SK-N-SH (cell line): ENCODE measurements at regions not wholly inside any gene's neighbourhood (a gene's known extent, or its start where the extent isn't known, plus 50 kb on each side); places are given as distances from the start of the nearest gene placed in this dataset.

Source experiments
- CTCF ChIA-PET: fragments of 300-600, 350-600 bp; formaldehyde crosslinking; extraction: SDS; loops from one replicate; lab custom pipeline; 2021; lab: Yijun Ruan, JAX
- POLR2A ChIA-PET: fragments of 350-600 bp; sonication (Branson Sonifier 250); formaldehyde crosslinking; extraction: SDS; loops from one replicate; lab custom pipeline; 2020; ENCODE audit warnings: antibody characterized with exemption, inconsistent platforms; lab: Yijun Ruan, JAX
- DNase-seq: peaks from one replicate; pipeline ENCODE4 v3.0.0; 2012
- H2AFZ ChIP-seq: fragments of 200-600 bp; sonication (generic); 2 replicates; pipeline ENCODE4 v1.8.1; 2016; ENCODE audit warnings: antibody characterized with exemption, mild to moderate bottlenecking, low read depth
- H3F3A ChIP-seq: fragments of 200-600 bp; sonication (generic); replicated peaks from 2 replicates; pipeline ENCODE3; 2016; ENCODE audit warnings: antibody characterized with exemption, mild to moderate bottlenecking; ENCODE audit not compliant: insufficient read depth
- H3K27ac ChIP-seq, 2 experiments: fragments of 200-500 bp in 1 of 2; fragments of 200-600 bp in 1 of 2; sonication (Bioruptor generic) in 1 of 2; sonication (generic), shearing (Covaris generic) in 1 of 2; 2 replicates each; pipeline versions ENCODE4 v1.5.1 to v1.6.1; 2014 to 2016; ENCODE audit warnings: low read depth in 2 of 2, inconsistent platforms in 1 of 2, low read length in 1 of 2, mild to moderate bottlenecking in 1 of 2, mixed read lengths in 1 of 2
- H3K27me3 ChIP-seq: fragments of 200-600 bp; sonication (generic), shearing (Covaris generic); 2 replicates; pipeline ENCODE4 v1.6.1; 2016; ENCODE audit warnings: mixed run types; ENCODE audit not compliant: insufficient read depth
- H3K36me3 ChIP-seq, 2 experiments: fragments of 200-500 bp in 1 of 2; fragments of 200-600 bp in 1 of 2; sonication (Bioruptor generic) in 1 of 2; sonication (generic) in 1 of 2; replicated peaks in 1 of 2; 2 replicates each; pipeline versions ENCODE3 to v1.5.1; 2014 to 2016; ENCODE audit warnings: low read length in 1 of 2, mild to moderate bottlenecking in 1 of 2; ENCODE audit not compliant: insufficient read depth in 2 of 2, control insufficient read depth in 1 of 2
- H3K4me1 ChIP-seq, 2 experiments: fragments of 200-500 bp in 1 of 2; fragments of 200-600 bp in 1 of 2; sonication (Bioruptor generic) in 1 of 2; sonication (generic), shearing (Covaris generic) in 1 of 2; 2 replicates each; pipeline versions ENCODE4 v1.5.1 to v1.6.1; 2014 to 2016; ENCODE audit warnings: low read depth in 1 of 2, low read length in 1 of 2, mixed run types in 1 of 2; ENCODE audit not compliant: insufficient read depth in 2 of 2, control insufficient read depth in 1 of 2
- H3K4me2 ChIP-seq: fragments of 200-600 bp; sonication (generic), shearing (Covaris generic); 2 replicates; pipeline ENCODE4 v1.6.1; 2017; ENCODE audit warnings: mixed run types
- H3K4me3 ChIP-seq, 2 experiments: fragments of 200-500 bp in 1 of 2; fragments of 200-600 bp in 1 of 2; sonication (Bioruptor generic) in 1 of 2; sonication (generic), shearing (Covaris generic) in 1 of 2; 2 replicates each; pipeline versions ENCODE4 v1.5.1 to v1.8.1; 2014 to 2016; ENCODE audit warnings: low read depth in 2 of 2, inconsistent platforms in 1 of 2, low read length in 1 of 2, mild to moderate bottlenecking in 1 of 2, mixed read lengths in 1 of 2, moderate library complexity in 1 of 2
- H3K79me2 ChIP-seq: fragments of 200-600 bp; sonication (generic); 2 replicates; pipeline ENCODE4 v1.8.1; 2017; ENCODE audit warnings: mild to moderate bottlenecking; ENCODE audit not compliant: insufficient read depth
- H3K9ac ChIP-seq: fragments of 200-600 bp; sonication (generic); 2 replicates; pipeline ENCODE4 v1.6.1; 2017; ENCODE audit warnings: mixed run types
- H3K9me2 ChIP-seq: fragments of 200-600 bp; sonication (generic); 2 replicates; pipeline ENCODE4 v1.6.1; 2017; ENCODE audit warnings: mixed run types
- H3K9me3 ChIP-seq: fragments of 200-600 bp; sonication (generic); 2 replicates; pipeline ENCODE4 v1.6.1; 2017; ENCODE audit warnings: mixed run types, mild to moderate bottlenecking, moderate library complexity
- H4K20me1 ChIP-seq: fragments of 200-600 bp; sonication (generic); 2 replicates; pipeline ENCODE4 v1.6.1; 2017; ENCODE audit warnings: mild to moderate bottlenecking, mixed run types; ENCODE audit not compliant: insufficient read depth
- ELF1 ChIP-seq: IDR thresholded peaks from 2 replicates; pipeline ENCODE4 v1.4.0; 2012
- EZH2phosphoT487 ChIP-seq: fragments of 200-600 bp; sonication (generic); IDR thresholded peaks from 2 replicates; pipeline ENCODE4 v1.6.1; 2017; ENCODE audit warnings: low read depth, mixed run types, mild to moderate bottlenecking, antibody characterized with exemption, moderate library complexity, borderline replicate concordance
- FOXJ3 ChIP-seq: sonication (generic); formaldehyde crosslinking; IDR thresholded peaks from 2 replicates; pipeline ENCODE4 v1.5.1; 2020; ENCODE audit warnings: mild to moderate bottlenecking, missing genetic modification reagents
- FOXM1 ChIP-seq: IDR thresholded peaks from 2 replicates; pipeline ENCODE4 v1.4.0; 2012; ENCODE audit warnings: low read depth, mild to moderate bottlenecking
- GATA2 ChIP-seq: sonication (generic); formaldehyde crosslinking; IDR thresholded peaks from 2 replicates; pipeline ENCODE4 v1.5.0; 2020; ENCODE audit warnings: mild to moderate bottlenecking, missing genetic modification reagents
- NFIC ChIP-seq: IDR thresholded peaks from 2 replicates; pipeline ENCODE4 v1.4.0; 2012; ENCODE audit warnings: borderline replicate concordance
- POLR2AphosphoS5 ChIP-seq: IDR thresholded peaks from 2 replicates; pipeline ENCODE4 v1.6.1; 2012; ENCODE audit warnings: low read depth, low read length
- RAD21 ChIP-seq: IDR thresholded peaks from 2 replicates; pipeline ENCODE4 v1.6.1; 2012; ENCODE audit warnings: mild to moderate bottlenecking, low read length
- RFX5 ChIP-seq: IDR thresholded peaks from 2 replicates; pipeline ENCODE4 v1.6.1; 2012; ENCODE audit warnings: mild to moderate bottlenecking, improper control_type of control experiment, low read length
- RXRA ChIP-seq: IDR thresholded peaks from 2 replicates; pipeline ENCODE4 v1.4.0; 2012; ENCODE audit warnings: low read depth, mild to moderate bottlenecking, borderline replicate concordance
- SIN3A ChIP-seq: IDR thresholded peaks from 2 replicates; pipeline ENCODE4 v1.6.1; 2012; ENCODE audit warnings: low read depth, mild to moderate bottlenecking, low read length, moderate library complexity, borderline replicate concordance
- SMC3 ChIP-seq: IDR thresholded peaks from 2 replicates; pipeline ENCODE4 v1.6.1; 2012; ENCODE audit warnings: low read depth, low read length, improper control_type of control experiment
- WGBS: methylation state at CpG from one replicate; pipeline ENCODE4 v1.1.6; 2017; ENCODE audit warnings: low lambda C conversion rate; 5-methylcytosine and 5-hydroxymethylcytosine counted together
- TF ChIP-seq, protein P1 (sequence below): fragments of 200-600 bp; sonication (generic); IDR thresholded peaks from 2 replicates; pipeline ENCODE4 v1.6.1; 2017; ENCODE audit warnings: antibody characterized with exemption, mild to moderate bottlenecking, moderate library complexity
- TF ChIP-seq, protein P2 (sequence below): IDR thresholded peaks from 2 replicates; pipeline ENCODE4 v1.4.0; 2012; ENCODE audit warnings: low read depth, borderline replicate concordance
- TF ChIP-seq, protein P3 (sequence below): IDR thresholded peaks from 2 replicates; pipeline ENCODE4 v1.4.0; 2012; ENCODE audit warnings: low read depth, borderline replicate concordance
- TF ChIP-seq, protein P4 (sequence below): IDR thresholded peaks from 2 replicates; pipeline ENCODE4 v1.4.0; 2012; ENCODE audit warnings: low read depth
- TF ChIP-seq, protein P5 (sequence below): IDR thresholded peaks from 2 replicates; pipeline ENCODE4; 2012

DNA sequence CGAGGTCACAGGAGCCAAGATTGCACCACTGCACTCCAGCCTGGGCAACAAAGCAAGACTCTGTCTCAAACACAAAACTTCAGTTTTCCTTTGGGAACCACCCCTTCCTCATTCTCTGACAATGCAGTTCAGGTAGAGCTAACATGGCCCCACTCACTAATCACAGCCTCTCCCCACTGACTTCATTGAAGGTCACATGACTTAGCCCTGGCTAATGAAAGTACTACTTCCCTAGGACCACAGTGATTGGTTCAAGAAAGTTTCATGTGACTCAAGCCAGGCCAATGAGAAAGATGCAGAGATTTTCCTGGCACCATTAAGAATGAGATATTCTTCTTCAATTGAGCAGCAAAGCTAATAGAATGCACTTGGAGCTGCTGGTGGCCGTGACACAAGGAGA lies 67.2 kb upstream of the GPBP1 start:
- no peaks in the 10 kb centered on the region for H3K79me2 ChIP-seq
- no peaks in the 10 kb centered on the region for H3K4me1 ChIP-seq
- no peak overlapping the region for H3K4me2 ChIP-seq
- H3K4me3 ChIP-seq, result no peak overlapping the region
- no peaks in the 10 kb centered on the region for H4K20me1 ChIP-seq
- ChIA-PET POLR2A (interaction anchor here (0.6 kb wide), 1 partner anchor 73 kb away, joined by 3 read pairs; no protein-coding TSS in a partner anchor), CTCF (no interaction called here)
- H2AFZ ChIP-seq, result no peak overlapping the region
- 46% methylated on average over 2 of the region's 2 CpGs for WGBS
- H3K27me3 ChIP-seq, result no peaks in the 10 kb centered on the region; the same call in 1 of the 2 replicates
- TF ChIP-seq RAD21 (no peak), RXRA (no peak), FOXM1 (no peak), GATA2 (no peak)
- TF ChIP-seq, protein P1, sequence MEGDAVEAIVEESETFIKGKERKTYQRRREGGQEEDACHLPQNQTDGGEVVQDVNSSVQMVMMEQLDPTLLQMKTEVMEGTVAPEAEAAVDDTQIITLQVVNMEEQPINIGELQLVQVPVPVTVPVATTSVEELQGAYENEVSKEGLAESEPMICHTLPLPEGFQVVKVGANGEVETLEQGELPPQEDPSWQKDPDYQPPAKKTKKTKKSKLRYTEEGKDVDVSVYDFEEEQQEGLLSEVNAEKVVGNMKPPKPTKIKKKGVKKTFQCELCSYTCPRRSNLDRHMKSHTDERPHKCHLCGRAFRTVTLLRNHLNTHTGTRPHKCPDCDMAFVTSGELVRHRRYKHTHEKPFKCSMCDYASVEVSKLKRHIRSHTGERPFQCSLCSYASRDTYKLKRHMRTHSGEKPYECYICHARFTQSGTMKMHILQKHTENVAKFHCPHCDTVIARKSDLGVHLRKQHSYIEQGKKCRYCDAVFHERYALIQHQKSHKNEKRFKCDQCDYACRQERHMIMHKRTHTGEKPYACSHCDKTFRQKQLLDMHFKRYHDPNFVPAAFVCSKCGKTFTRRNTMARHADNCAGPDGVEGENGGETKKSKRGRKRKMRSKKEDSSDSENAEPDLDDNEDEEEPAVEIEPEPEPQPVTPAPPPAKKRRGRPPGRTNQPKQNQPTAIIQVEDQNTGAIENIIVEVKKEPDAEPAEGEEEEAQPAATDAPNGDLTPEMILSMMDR, result no peak
- TF ChIP-seq, protein P2, sequence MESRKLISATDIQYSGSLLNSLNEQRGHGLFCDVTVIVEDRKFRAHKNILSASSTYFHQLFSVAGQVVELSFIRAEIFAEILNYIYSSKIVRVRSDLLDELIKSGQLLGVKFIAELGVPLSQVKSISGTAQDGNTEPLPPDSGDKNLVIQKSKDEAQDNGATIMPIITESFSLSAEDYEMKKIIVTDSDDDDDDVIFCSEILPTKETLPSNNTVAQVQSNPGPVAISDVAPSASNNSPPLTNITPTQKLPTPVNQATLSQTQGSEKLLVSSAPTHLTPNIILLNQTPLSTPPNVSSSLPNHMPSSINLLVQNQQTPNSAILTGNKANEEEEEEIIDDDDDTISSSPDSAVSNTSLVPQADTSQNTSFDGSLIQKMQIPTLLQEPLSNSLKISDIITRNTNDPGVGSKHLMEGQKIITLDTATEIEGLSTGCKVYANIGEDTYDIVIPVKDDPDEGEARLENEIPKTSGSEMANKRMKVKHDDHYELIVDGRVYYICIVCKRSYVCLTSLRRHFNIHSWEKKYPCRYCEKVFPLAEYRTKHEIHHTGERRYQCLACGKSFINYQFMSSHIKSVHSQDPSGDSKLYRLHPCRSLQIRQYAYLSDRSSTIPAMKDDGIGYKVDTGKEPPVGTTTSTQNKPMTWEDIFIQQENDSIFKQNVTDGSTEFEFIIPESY, result no peak
- TF ChIP-seq, protein P3, sequence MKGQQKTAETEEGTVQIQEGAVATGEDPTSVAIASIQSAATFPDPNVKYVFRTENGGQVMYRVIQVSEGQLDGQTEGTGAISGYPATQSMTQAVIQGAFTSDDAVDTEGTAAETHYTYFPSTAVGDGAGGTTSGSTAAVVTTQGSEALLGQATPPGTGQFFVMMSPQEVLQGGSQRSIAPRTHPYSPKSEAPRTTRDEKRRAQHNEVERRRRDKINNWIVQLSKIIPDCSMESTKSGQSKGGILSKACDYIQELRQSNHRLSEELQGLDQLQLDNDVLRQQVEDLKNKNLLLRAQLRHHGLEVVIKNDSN, result no peak
- TF ChIP-seq, protein P4, sequence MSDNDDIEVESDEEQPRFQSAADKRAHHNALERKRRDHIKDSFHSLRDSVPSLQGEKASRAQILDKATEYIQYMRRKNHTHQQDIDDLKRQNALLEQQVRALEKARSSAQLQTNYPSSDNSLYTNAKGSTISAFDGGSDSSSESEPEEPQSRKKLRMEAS, result no peak
- no peaks in the 10 kb centered on the region for H3K9me2 ChIP-seq
- H3K27ac ChIP-seq, result no peak overlapping the region
- no peak overlapping the region for H3K9ac ChIP-seq
- H3K9me3 ChIP-seq, result no peaks in the 10 kb centered on the region
- H3K36me3 ChIP-seq, result no peaks in the 10 kb centered on the region
- no peaks in the 10 kb centered on the region for H3F3A ChIP-seq
- no peak for DNase-seq

DNA sequence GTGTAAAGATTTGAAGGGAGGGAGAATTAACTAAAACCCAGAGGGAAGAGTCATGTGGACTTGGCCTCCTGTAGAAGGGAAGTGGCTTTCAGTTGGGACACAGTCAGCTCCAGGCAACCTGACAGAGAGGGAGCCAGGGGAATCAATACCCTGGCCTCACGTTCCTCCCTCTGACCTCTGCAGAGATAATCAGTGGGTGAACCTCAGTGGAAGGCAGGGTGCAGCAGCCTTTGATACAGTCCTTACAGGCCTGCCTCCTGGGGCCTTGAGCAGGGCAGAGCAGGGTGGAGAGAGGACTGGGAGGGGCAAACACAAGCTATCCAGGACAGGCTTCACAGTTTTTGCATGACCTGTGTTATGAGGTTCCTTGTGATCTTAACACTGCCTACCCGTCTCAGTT lies 61.9 kb upstream of the GPBP1 start:
- Histone ChIP-seq H3K36me3 (no peaks in the 10 kb centered on the region), H3K79me2 (no peaks in the 10 kb centered on the region), H3K4me3 (no peak overlapping the region), H3K27me3 (no peaks in the 10 kb centered on the region), H3K4me2 (no peak overlapping the region), H4K20me1 (no peaks in the 10 kb centered on the region), H3F3A (no peaks in the 10 kb centered on the region), H3K9ac (no peak overlapping the region), H3K27ac (no peak overlapping the region), H3K4me1 (no peaks in the 10 kb centered on the region), H3K9me3 (no peaks in the 10 kb centered on the region), H2AFZ (no peak overlapping the region)
- whole genome bisulfite sequencing, result 66% methylated on average over 2 of the region's 2 CpGs
- ChIA-PET CTCF (no interaction called here), POLR2A (no interaction called here)
- DNase-seq, result no peak
- TF ChIP-seq EZH2phosphoT487 (no peak), RAD21 (no peak), RFX5 (no peak), FOXJ3 (CRISPR knock-in tag) (no peak), FOXM1 (no peak), SIN3A (no peak), ELF1 (no peak), POLR2AphosphoS5 (no peak), NFIC (no peak), SMC3 (no peak)
- TF ChIP-seq, protein P3, result no peak
- TF ChIP-seq, protein P2, result no peak
- TF ChIP-seq, protein P5, sequence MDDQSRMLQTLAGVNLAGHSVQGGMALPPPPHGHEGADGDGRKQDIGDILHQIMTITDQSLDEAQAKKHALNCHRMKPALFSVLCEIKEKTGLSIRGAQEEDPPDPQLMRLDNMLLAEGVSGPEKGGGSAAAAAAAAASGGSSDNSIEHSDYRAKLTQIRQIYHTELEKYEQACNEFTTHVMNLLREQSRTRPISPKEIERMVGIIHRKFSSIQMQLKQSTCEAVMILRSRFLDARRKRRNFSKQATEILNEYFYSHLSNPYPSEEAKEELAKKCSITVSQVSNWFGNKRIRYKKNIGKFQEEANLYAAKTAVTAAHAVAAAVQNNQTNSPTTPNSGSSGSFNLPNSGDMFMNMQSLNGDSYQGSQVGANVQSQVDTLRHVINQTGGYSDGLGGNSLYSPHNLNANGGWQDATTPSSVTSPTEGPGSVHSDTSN, result no peak
- TF ChIP-seq, all 33 proteins: peak for 0
- no peaks in the 10 kb centered on the region for H3K9me2 ChIP-seq
